ENCODE measurements at regions not wholly inside any gene's neighbourhood (a gene's known extent, or its start where the extent isn't known, plus 50 kb on each side); places are given as distances from the start of the nearest gene placed in this dataset.
"Not testable (repeated sequence)": the region's sequence is repeated elsewhere in the genome, so short reads cannot be mapped to it uniquely, and the experiment has no call there.

- no peaks in the 10 kb centered on the region for H3K36me3 Mint-ChIP-seq (ENCODE audit: low read depth)
- ChIA-PET CTCF (no interaction called here), POLR2A (no interaction called here)
- H3K4me3 Mint-ChIP-seq: no peak overlapping the region
- DNase-seq: no peak
- H3K9me3 Mint-ChIP-seq: no peaks in the 10 kb centered on the region
- H3K4me1 Mint-ChIP-seq (ENCODE audit: low read depth): peaks cover 2% of the 10 kb centered on the region
- H3K27ac Mint-ChIP-seq: no peak overlapping the region
- peaks cover 7% of the 10 kb centered on the region for H3K27me3 Mint-ChIP-seq
- intact Hi-C loops (cut with micrococcal nuclease): no loop called here
- TF ChIP-seq, protein P1, sequence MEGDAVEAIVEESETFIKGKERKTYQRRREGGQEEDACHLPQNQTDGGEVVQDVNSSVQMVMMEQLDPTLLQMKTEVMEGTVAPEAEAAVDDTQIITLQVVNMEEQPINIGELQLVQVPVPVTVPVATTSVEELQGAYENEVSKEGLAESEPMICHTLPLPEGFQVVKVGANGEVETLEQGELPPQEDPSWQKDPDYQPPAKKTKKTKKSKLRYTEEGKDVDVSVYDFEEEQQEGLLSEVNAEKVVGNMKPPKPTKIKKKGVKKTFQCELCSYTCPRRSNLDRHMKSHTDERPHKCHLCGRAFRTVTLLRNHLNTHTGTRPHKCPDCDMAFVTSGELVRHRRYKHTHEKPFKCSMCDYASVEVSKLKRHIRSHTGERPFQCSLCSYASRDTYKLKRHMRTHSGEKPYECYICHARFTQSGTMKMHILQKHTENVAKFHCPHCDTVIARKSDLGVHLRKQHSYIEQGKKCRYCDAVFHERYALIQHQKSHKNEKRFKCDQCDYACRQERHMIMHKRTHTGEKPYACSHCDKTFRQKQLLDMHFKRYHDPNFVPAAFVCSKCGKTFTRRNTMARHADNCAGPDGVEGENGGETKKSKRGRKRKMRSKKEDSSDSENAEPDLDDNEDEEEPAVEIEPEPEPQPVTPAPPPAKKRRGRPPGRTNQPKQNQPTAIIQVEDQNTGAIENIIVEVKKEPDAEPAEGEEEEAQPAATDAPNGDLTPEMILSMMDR (IDR thresholded peaks at IDR 0.05): no peak
- ATAC-seq: no peak
These were observed 93.2 kb upstream of the GAS1 start for GRCh38 chr9:87040410-87041009.

DNA sequence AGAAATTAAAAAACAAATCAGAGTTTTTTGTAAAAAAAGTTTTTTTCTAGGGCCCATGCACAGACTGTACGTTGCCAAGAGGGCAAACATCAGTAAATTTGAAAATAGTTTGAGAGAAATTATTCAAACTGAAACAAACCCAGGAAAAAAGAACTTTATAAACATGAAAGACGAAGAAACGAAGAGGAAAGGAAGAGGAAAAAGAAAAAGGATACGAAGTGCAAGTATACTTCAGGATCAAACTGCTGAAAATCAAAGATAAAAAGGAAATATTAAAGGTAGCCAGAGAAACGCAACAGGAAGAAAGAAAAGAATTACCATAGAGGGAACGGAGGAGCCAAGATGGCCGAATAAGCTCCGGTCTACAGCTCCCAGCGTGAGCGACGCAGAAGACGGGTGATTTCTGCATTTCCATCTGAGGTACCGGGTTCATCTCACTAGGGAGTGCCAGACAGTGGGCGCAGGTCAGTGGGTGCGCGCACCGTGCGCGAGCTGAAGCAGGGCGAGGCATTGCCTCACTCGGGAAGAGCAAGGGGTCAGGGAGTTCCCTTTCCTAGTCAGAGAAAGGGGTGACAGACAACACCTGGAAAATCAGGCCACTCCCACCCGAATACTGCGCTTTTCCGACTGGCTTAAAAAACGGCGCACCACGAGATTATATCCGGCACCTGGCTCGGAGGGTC lies 94.4 kb upstream of the GAS1 start:
- POLR2A ChIA-PET; H3K9me3 Mint-ChIP-seq; H3K4me1 Mint-ChIP-seq (ENCODE audit: low read depth); H3K27me3 Mint-ChIP-seq; H3K27ac Mint-ChIP-seq; CTCF ChIA-PET; H3K36me3 Mint-ChIP-seq (ENCODE audit: low read depth); ATAC-seq; H3K4me3 Mint-ChIP-seq; DNase-seq; intact Hi-C loops (cut with micrococcal nuclease): not testable (repeated sequence)

GRCh38 chr9:87049929-87050608 lies 102.8 kb upstream of the GAS1 start:
- H3K4me3 Mint-ChIP-seq; ATAC-seq; H3K27ac Mint-ChIP-seq; POLR2A ChIA-PET; H3K4me1 Mint-ChIP-seq (ENCODE audit: low read depth); H3K27me3 Mint-ChIP-seq; CTCF ChIA-PET; intact Hi-C loops (cut with micrococcal nuclease); H3K36me3 Mint-ChIP-seq (ENCODE audit: low read depth); H3K9me3 Mint-ChIP-seq; DNase-seq: not testable (repeated sequence)

GRCh38 chr9:87054999-87055686 lies 107.8 kb upstream of the GAS1 start:
- CTCF ChIA-PET: no interaction called here
- H3K27me3 Mint-ChIP-seq: peaks cover 15% of the 10 kb centered on the region
- H3K27ac Mint-ChIP-seq: no peak overlapping the region
- H3K4me1 Mint-ChIP-seq (ENCODE audit: low read depth): no peaks in the 10 kb centered on the region
- H3K9me3 Mint-ChIP-seq: no peaks in the 10 kb centered on the region
- H3K36me3 Mint-ChIP-seq (ENCODE audit: low read depth): no peaks in the 10 kb centered on the region
- TF ChIP-seq, protein P1 (IDR thresholded peaks at IDR 0.05): no peak
- POLR2A ChIA-PET: interaction anchor here (0.5 kb wide), 1 partner anchor 368 kb away, joined by 3 read pairs; no protein-coding TSS in a partner anchor
- ATAC-seq (no peak), DNase-seq (no peak)
- intact Hi-C loops (cut with micrococcal nuclease): no loop called here
- no peak overlapping the region for H3K4me3 Mint-ChIP-seq

- Mint-ChIP-seq H3K27ac (no peak overlapping the region), H3K4me3 (no peak overlapping the region), H3K9me3 (no peaks in the 10 kb centered on the region), H3K27me3 (peaks cover 11% of the 10 kb centered on the region), H3K36me3 (ENCODE audit: low read depth) (no peaks in the 10 kb centered on the region), H3K4me1 (ENCODE audit: low read depth) (no peaks in the 10 kb centered on the region)
- ChIA-PET POLR2A (interaction anchor here (0.8 kb wide), 1 partner anchor 159 kb away, joined by 4 read pairs; no protein-coding TSS in a partner anchor), CTCF (no interaction called here)
- no peak for DNase-seq
- TF ChIP-seq, protein P1 (IDR thresholded peaks at IDR 0.05): no peak
- intact Hi-C loops (cut with micrococcal nuclease): no loop called here
- no peak for ATAC-seq
These were observed 112.5 kb upstream of the GAS1 start for GRCh38 chr9:87059772-87060171.

Measured in activated CD8-positive, alpha-beta T cell treated with anti-CD3 and anti-CD28 coated beads for 36 hours (primary cell).